PC-3 (cell line): ENCODE measurements at regions not wholly inside any gene's neighbourhood (a gene's known extent, or its start where the extent isn't known, plus 50 kb on each side); places are given as distances from the start of the nearest gene placed in this dataset.

Experiments used
- CTCF ChIP-seq: fragments of 300-600 bp; sonication (generic); conservative IDR thresholded peaks from 2 replicates; pipeline ENCODE4 v1.5.1; 2017; ENCODE audit warnings: antibody characterized with exemption, low read depth, mild to moderate bottlenecking, low read length
- EZH2 ChIP-seq: fragments of 300-600 bp; sonication (generic); IDR thresholded peaks from one replicate; pipeline ENCODE4 v1.6.1; 2017; ENCODE audit warnings: antibody characterized with exemption, mild to moderate bottlenecking, low read length; ENCODE audit not compliant: unreplicated experiment
- EZH2phosphoT487 ChIP-seq: fragments of 300-600 bp; sonication (generic); IDR thresholded peaks from 2 replicates; pipeline ENCODE4 v1.6.1; 2018; ENCODE audit warnings: mild to moderate bottlenecking, antibody characterized with exemption, low read length, borderline replicate concordance

GRCh38 chr2:225108805-225109204 is 66.5 kb upstream of the DOCK10 start:
- TF ChIP-seq EZH2 = no peak
- TF ChIP-seq CTCF = no peak
- no peak for TF ChIP-seq EZH2phosphoT487
